Smooth muscle cell (in vitro differentiated cells): ENCODE measurements at regions not wholly inside any gene's neighbourhood (a gene's known extent, or its start where the extent isn't known, plus 50 kb on each side); places are given as distances from the start of the nearest gene placed in this dataset.

ENCODE experiments used
- DNase-seq: peaks from one replicate; lab custom pipeline; 2025; ENCODE audit not compliant: unreplicated experiment; lab: John Stamatoyannopoulos, UW
- H2AFZ ChIP-seq: fragments of 200-600 bp; sonication (generic); 2 replicates; pipeline ENCODE4 v1.6.0; 2016; ENCODE audit warnings: antibody characterized with exemption, low read depth, mild to moderate bottlenecking
- H3F3A ChIP-seq: fragments of 200-600 bp; sonication (generic); 2 replicates; pipeline ENCODE4 v1.6.0; 2017; ENCODE audit warnings: antibody characterized with exemption, low read depth
- H3K27ac ChIP-seq: fragments of 200-600 bp; sonication (generic); 2 replicates; pipeline ENCODE4 v1.5.1; 2016; ENCODE audit warnings: low read depth, mild to moderate bottlenecking
- H3K27me3 ChIP-seq: fragments of 200-600 bp; sonication (generic); 2 replicates; pipeline ENCODE4 v1.6.1; 2016; ENCODE audit warnings: low read depth, mild to moderate bottlenecking
- H3K36me3 ChIP-seq: fragments of 200-600 bp; sonication (generic); 2 replicates; pipeline ENCODE4 v1.5.1; 2016; ENCODE audit warnings: low read depth
- H3K4me1 ChIP-seq: fragments of 200-600 bp; sonication (generic); 2 replicates; pipeline ENCODE4 v1.5.1; 2016; ENCODE audit warnings: low read depth
- H3K4me2 ChIP-seq: fragments of 200-600 bp; sonication (generic); 2 replicates; pipeline ENCODE4 v1.6.0; 2016; ENCODE audit warnings: mild to moderate bottlenecking
- H3K4me3 ChIP-seq: fragments of 200-600 bp; sonication (generic); 2 replicates; pipeline ENCODE4 v1.5.1; 2016; ENCODE audit warnings: mild to moderate bottlenecking
- H3K79me2 ChIP-seq: fragments of 200-600 bp; sonication (generic); 2 replicates; pipeline ENCODE4 v1.6.0; 2016; ENCODE audit warnings: low read depth, mild to moderate bottlenecking
- H3K9ac ChIP-seq: fragments of 200-600 bp; sonication (generic); 2 replicates; pipeline ENCODE4 v1.6.0; 2016; ENCODE audit warnings: low read depth
- H3K9me3 ChIP-seq: fragments of 200-600 bp; sonication (generic); replicated peaks from 2 replicates; pipeline ENCODE4 v1.5.1; 2016; ENCODE audit warnings: low read depth
- H4K20me1 ChIP-seq: fragments of 200-600 bp; sonication (generic); 2 replicates; pipeline ENCODE4 v1.6.0; 2016; ENCODE audit warnings: low read depth
- WGBS: methylation state at CpG from one replicate; pipeline ENCODE4 v1.1.7; 2016; ENCODE audit warnings: low lambda C conversion rate; 5-methylcytosine and 5-hydroxymethylcytosine counted together
- TF ChIP-seq, protein P1 (sequence below): fragments of 200-600 bp; sonication (generic); IDR thresholded peaks from 2 replicates; pipeline ENCODE4 v1.5.1; 2017; ENCODE audit warnings: borderline replicate concordance, mild to moderate bottlenecking, antibody characterized with exemption; ENCODE audit not compliant: insufficient read depth, poor library complexity, severe bottlenecking

DNA sequence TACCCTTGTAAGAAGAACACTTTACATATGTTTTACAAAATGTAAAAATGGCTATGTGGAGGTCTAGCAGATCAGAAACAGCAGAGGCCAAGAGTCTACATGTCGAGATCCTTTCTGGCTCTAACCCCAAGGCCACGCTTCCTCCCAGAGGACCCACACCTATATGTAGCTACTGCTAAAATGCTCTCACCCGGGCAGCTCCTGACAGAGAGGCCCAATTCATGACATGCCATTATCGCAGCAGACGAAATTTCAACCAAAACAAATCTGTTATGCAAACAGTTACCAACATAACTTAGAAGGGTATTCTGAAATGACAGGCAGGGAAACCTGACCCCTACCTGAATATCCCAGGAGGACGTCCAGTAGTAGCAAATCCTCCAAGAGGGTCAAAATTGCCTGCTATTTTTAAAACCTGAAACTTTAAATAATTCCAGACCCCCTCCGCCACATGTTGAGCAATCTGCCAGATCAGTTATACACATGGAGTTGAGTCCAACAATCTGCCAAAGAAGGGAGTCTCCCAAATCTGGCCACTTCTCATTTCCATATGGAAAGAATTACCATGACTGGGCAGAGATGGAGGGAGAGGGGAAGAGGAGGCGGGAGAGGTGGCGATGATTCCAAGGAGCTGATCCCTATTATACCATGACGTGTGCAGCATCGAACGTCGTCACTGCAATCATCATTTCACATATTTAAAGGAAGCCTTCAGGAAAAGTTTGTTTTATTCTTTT is 192.9 kb upstream of the TBL1X start:
- Histone ChIP-seq H2AFZ (no peak overlapping the region), H3K27ac (no peak overlapping the region), H3K36me3 (no peaks in the 10 kb centered on the region), H4K20me1 (no peaks in the 10 kb centered on the region), H3F3A (no peaks in the 10 kb centered on the region), H3K9me3 (no peaks in the 10 kb centered on the region), H3K27me3 (no peaks in the 10 kb centered on the region), H3K79me2 (no peaks in the 10 kb centered on the region), H3K4me2 (no peak overlapping the region), H3K4me3 (no peak overlapping the region), H3K9ac (no peak overlapping the region), H3K4me1 (no peaks in the 10 kb centered on the region)
- DNase-seq, result no peak
- TF ChIP-seq, protein P1, sequence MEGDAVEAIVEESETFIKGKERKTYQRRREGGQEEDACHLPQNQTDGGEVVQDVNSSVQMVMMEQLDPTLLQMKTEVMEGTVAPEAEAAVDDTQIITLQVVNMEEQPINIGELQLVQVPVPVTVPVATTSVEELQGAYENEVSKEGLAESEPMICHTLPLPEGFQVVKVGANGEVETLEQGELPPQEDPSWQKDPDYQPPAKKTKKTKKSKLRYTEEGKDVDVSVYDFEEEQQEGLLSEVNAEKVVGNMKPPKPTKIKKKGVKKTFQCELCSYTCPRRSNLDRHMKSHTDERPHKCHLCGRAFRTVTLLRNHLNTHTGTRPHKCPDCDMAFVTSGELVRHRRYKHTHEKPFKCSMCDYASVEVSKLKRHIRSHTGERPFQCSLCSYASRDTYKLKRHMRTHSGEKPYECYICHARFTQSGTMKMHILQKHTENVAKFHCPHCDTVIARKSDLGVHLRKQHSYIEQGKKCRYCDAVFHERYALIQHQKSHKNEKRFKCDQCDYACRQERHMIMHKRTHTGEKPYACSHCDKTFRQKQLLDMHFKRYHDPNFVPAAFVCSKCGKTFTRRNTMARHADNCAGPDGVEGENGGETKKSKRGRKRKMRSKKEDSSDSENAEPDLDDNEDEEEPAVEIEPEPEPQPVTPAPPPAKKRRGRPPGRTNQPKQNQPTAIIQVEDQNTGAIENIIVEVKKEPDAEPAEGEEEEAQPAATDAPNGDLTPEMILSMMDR, result no peak
- WGBS, result 82% methylated on average over 13 of the region's 13 CpGs

DNA sequence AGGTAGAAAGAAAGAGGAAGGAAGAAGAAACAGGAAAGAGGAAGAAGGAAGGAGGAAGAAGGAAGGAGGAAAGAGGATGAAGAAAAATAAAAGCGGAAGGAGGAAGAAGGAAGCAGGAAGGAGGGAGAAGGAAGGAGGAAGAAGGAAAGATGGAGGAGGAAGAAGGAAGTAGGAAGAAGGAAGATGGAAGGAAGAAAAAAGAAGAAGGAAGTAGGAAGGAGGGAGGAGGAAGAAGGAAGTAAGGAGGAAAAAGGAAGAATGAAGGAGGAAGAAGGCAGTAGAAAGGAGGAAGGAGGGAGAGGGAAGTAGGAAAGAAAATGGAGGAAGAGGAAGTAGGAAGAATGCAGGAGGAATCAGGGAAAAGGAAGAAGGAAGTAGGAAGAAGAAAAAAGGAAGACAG is 191.1 kb upstream of the TBL1X start:
- no peaks in the 10 kb centered on the region for H3F3A ChIP-seq
- 90% methylated on average over 1 of the region's 1 CpG for WGBS
- TF ChIP-seq, protein P1, result no peak
- DNase-seq, result no peak
- no peak overlapping the region for H3K4me2 ChIP-seq
- H3K4me1 ChIP-seq, result no peaks in the 10 kb centered on the region
- no peak overlapping the region for H3K4me3 ChIP-seq
- no peak overlapping the region for H3K9ac ChIP-seq
- H3K9me3 ChIP-seq, result no peaks in the 10 kb centered on the region
- no peaks in the 10 kb centered on the region for H3K79me2 ChIP-seq
- H2AFZ ChIP-seq, result no peak overlapping the region
- no peaks in the 10 kb centered on the region for H3K27me3 ChIP-seq
- no peaks in the 10 kb centered on the region for H3K36me3 ChIP-seq
- H4K20me1 ChIP-seq, result no peaks in the 10 kb centered on the region
- no peak overlapping the region for H3K27ac ChIP-seq

DNA sequence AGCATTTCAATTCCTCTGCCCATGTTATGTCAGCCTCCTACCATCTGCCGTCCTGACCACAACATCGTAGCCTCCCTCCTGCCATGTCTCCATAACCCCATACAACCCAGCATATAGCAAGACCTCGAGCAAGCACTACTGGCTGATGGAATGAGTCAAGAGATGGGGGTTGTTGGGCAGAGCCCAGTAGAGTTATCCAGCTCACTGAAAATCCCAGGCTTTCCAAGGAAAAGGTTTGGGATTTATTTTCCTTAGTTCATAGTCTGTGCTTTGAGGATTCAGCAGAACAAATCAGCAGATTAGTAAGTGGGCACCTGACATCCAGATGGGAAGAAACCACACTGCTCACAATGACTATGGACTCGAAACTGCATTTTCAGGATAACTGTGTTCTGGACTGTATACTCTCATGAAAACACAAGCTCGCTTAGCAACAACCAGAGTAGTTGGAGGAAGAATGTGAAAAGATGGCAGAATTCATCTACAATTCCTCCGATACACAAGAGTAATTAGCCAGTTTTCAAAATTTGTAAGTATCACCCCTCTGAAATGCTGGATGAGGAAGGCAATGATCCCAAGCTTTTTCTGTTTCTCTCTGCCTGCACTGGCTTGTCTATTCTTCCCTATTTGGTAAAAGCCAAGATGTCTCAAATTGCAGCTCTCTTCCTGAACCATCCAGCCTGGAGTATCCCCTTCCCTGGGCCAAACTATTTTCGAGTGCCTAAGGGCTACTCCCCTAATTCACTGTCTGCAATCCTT is 186.2 kb upstream of the TBL1X start:
- H3K27ac ChIP-seq, result no peak overlapping the region
- DNase-seq, result no peak

More for the DNA sequence above, 186.2 kb upstream of the TBL1X start:
- no peaks in the 10 kb centered on the region for H3F3A ChIP-seq
- H3K36me3 ChIP-seq, result no peaks in the 10 kb centered on the region
- no peaks in the 10 kb centered on the region for H3K9me3 ChIP-seq
- 70% methylated on average over 7 of the region's 7 CpGs for WGBS
- H3K4me3 ChIP-seq, result no peak overlapping the region
- H4K20me1 ChIP-seq, result no peaks in the 10 kb centered on the region
- no peaks in the 10 kb centered on the region for H3K79me2 ChIP-seq
- H3K27me3 ChIP-seq, result no peaks in the 10 kb centered on the region
- H3K4me1 ChIP-seq, result no peaks in the 10 kb centered on the region
- H3K4me2 ChIP-seq, result peak overlapping the region; percentile 37
- H2AFZ ChIP-seq, result peak overlapping the region; percentile 38
- no peak overlapping the region for H3K9ac ChIP-seq
- TF ChIP-seq, protein P1, result no peak
